ENCODE measurements at regions not wholly inside any gene's neighbourhood (a gene's known extent, or its start where the extent isn't known, plus 50 kb on each side); places are given as distances from the start of the nearest gene placed in this dataset.

DNA sequence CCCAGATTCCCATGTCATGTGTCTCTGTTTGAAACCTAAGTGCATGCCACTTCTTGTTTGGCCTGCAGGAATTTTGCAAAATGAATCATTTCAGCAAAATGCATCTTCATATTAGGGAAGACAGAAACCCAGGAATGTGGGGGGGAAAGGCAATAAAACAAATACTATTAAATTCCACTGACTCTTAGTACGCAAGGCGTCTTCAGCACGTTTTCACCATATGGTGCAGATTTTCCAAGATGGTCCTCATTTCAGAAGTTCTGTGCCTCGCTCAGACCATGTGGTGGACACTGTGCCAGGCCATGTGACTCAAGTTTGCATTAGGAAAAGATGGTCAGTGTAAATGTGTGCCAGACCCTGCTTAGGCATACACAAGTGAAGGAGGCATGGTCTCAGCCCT is 184.0 kb downstream of the ACTL7B start:
- no peak for DNase-seq (ENCODE audit: low spot score, unreplicated experiment)
- H3K36me3 Mint-ChIP-seq (ENCODE audit: insufficient read depth), result no peaks in the 10 kb centered on the region
- TF ChIP-seq, protein P1, sequence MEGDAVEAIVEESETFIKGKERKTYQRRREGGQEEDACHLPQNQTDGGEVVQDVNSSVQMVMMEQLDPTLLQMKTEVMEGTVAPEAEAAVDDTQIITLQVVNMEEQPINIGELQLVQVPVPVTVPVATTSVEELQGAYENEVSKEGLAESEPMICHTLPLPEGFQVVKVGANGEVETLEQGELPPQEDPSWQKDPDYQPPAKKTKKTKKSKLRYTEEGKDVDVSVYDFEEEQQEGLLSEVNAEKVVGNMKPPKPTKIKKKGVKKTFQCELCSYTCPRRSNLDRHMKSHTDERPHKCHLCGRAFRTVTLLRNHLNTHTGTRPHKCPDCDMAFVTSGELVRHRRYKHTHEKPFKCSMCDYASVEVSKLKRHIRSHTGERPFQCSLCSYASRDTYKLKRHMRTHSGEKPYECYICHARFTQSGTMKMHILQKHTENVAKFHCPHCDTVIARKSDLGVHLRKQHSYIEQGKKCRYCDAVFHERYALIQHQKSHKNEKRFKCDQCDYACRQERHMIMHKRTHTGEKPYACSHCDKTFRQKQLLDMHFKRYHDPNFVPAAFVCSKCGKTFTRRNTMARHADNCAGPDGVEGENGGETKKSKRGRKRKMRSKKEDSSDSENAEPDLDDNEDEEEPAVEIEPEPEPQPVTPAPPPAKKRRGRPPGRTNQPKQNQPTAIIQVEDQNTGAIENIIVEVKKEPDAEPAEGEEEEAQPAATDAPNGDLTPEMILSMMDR (IDR thresholded peaks at IDR 0.05; ENCODE audit: unreplicated experiment), result no peak
- H3K27ac Mint-ChIP-seq, result no peak overlapping the region
- H3K4me3 Mint-ChIP-seq (ENCODE audit: low read depth), result no peak overlapping the region
- H3K9me3 Mint-ChIP-seq (ENCODE audit: low read depth), result no peaks in the 10 kb centered on the region
- peaks cover 60% of the 10 kb centered on the region for H3K27me3 Mint-ChIP-seq
- no peaks in the 10 kb centered on the region for H3K4me1 Mint-ChIP-seq (ENCODE audit: low read depth)

DNA sequence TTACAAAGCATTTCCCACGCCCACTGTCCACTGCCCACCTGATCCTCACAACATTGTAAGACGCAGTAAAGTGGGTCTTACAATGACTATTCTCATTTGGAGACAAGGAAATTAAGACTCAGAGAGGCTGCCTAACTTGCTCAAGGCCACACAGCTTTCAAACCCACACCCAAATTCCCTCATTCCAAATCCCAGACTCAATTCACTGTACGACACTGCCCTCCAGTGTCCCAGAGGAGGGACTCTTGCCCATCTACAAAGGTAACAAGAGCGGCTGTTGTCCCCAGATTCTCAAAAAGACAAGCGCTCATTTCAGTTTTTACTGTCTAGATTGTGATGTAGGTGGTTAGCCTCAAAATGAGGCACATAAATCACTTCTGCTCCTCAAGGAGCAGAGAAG is 184.6 kb downstream of the ACTL7B start:
- Mint-ChIP-seq H3K4me3 (ENCODE audit: low read depth) (no peak overlapping the region), H3K36me3 (ENCODE audit: insufficient read depth) (no peaks in the 10 kb centered on the region), H3K27ac (no peak overlapping the region), H3K4me1 (ENCODE audit: low read depth) (no peaks in the 10 kb centered on the region), H3K27me3 (peaks cover 58% of the 10 kb centered on the region), H3K9me3 (ENCODE audit: low read depth) (no peaks in the 10 kb centered on the region)
- DNase-seq (ENCODE audit: low spot score, unreplicated experiment), result no peak
- TF ChIP-seq, protein P1 (IDR thresholded peaks at IDR 0.05; ENCODE audit: unreplicated experiment), result peak; percentile 48

DNA sequence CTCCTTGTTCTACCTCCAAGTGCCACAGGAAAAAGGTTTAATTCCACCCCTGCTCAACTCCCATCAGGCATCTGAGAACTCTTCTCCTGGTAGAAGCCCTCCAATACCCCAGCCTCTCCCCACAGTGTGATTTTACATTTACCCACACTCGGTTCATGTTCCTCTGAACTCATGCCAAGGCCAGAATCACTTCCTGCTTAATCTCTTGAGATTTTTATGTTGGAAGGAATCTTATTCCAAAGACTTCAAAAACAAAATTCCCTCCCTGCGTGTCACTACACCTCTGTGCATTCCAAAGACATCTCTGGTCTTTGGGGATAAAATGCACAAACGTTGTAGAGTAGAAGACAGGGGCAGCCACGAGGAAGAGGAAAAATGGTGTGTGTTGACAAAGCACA is 186.8 kb downstream of the ACTL7B start:
- no peak overlapping the region for H3K4me3 Mint-ChIP-seq (ENCODE audit: low read depth)
- no peak overlapping the region for H3K27ac Mint-ChIP-seq
- TF ChIP-seq, protein P1 (IDR thresholded peaks at IDR 0.05; ENCODE audit: unreplicated experiment), result no peak
- H3K27me3 Mint-ChIP-seq, result peaks cover 54% of the 10 kb centered on the region
- no peaks in the 10 kb centered on the region for H3K9me3 Mint-ChIP-seq (ENCODE audit: low read depth)
- no peaks in the 10 kb centered on the region for H3K4me1 Mint-ChIP-seq (ENCODE audit: low read depth)
- no peaks in the 10 kb centered on the region for H3K36me3 Mint-ChIP-seq (ENCODE audit: insufficient read depth)
- DNase-seq (ENCODE audit: low spot score, unreplicated experiment), result no peak

DNA sequence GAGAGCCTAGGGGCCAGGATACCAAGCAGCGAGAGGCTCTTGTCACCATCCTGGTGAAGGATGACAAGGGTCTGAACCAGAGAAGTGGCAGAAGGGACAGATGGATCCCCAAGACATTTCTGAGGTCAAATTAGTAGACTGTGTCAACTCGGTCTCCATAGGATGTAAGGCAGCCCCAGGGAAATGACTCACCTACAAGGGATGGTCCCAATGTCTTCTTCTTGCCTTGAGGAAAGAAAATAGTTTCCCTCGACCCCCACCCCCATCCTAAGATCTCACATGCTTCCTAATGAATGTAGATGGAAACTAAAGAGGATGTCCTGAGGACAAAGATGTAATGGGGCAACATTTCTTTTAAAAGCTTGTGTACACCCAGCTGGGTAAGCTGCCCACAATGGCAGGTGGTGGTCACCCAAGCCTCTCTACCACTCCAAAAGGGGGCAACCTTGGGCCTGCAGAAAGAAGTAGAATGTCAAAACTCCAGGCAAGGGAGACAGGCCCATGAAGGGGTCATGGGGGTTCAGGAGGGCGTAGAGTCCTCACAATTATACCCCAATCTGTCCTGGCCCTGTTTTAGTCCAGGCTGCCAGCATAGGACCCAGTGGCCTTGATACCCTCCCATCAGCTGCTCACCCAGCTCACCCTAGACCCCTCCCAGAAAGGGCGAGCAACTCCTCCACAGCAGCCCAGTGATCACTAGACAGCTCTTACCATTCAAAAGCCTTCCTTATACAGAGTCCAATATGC is 187.4 kb downstream of the ACTL7B start:
- Mint-ChIP-seq H3K27me3 (peaks cover 53% of the 10 kb centered on the region), H3K4me1 (ENCODE audit: low read depth) (no peaks in the 10 kb centered on the region), H3K4me3 (ENCODE audit: low read depth) (no peak overlapping the region), H3K27ac (no peak overlapping the region), H3K9me3 (ENCODE audit: low read depth) (no peaks in the 10 kb centered on the region), H3K36me3 (ENCODE audit: insufficient read depth) (no peaks in the 10 kb centered on the region)
- no peak for DNase-seq (ENCODE audit: low spot score, unreplicated experiment)
- TF ChIP-seq, protein P1 (IDR thresholded peaks at IDR 0.05; ENCODE audit: unreplicated experiment), result no peak

DNA sequence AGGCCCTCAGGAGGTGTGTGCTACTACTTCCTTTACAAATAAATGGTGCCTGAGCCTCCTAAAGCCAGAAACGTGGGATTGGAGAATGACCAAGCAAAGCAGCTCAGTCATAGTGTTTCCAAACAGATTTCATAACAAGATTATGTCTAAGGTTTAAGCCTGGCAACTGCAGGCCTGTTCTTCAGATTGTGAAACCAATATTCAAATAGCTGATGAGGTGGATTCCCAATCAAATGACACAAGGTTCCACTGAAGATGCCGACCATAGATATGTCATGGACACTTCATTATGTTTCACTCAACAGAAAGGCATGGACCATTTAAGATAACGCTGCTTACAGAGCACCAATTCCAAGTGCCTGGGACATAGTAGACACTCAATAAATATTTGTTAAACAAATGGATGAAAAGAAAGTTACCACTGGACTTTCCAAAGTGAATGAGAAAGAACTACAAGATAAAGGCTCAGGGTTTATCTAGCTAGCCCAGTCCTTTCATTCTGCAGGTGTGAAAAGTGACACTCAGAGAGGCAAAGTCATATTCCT is 189.5 kb downstream of the ACTL7B start:
- no peak overlapping the region for H3K27ac Mint-ChIP-seq
- no peak overlapping the region for H3K4me3 Mint-ChIP-seq (ENCODE audit: low read depth)
- H3K4me1 Mint-ChIP-seq (ENCODE audit: low read depth), result no peaks in the 10 kb centered on the region
- no peak for DNase-seq (ENCODE audit: low spot score, unreplicated experiment)
- H3K9me3 Mint-ChIP-seq (ENCODE audit: low read depth), result no peaks in the 10 kb centered on the region
- no peaks in the 10 kb centered on the region for H3K36me3 Mint-ChIP-seq (ENCODE audit: insufficient read depth)
- TF ChIP-seq, protein P1 (IDR thresholded peaks at IDR 0.05; ENCODE audit: unreplicated experiment), result no peak
- peaks cover 39% of the 10 kb centered on the region for H3K27me3 Mint-ChIP-seq
